ENCODE measurements at regions not wholly inside any gene's neighbourhood (a gene's known extent, or its start where the extent isn't known, plus 50 kb on each side); places are given as distances from the start of the nearest gene placed in this dataset.

- TF ChIP-seq CTCF (IDR thresholded peaks at IDR 0.05; ENCODE audit: borderline replicate concordance, extremely low read depth, low read length, poor library complexity, severe bottlenecking) (no peak), EZH2 (IDR thresholded peaks at IDR 0.05; ENCODE audit: borderline replicate concordance, low read depth, low read length, severe bottlenecking) (no peak)
Observed at GRCh38 chr2:83874712-83875430, 584.2 kb downstream of the SUCLG1 start.
